Upper lobe of left lung (tissue), 4 donors: ENCODE measurements at regions not wholly inside any gene's neighbourhood (a gene's known extent, or its start where the extent isn't known, plus 50 kb on each side); places are given as distances from the start of the nearest gene placed in this dataset.

Source experiments
- POLR2A ChIP-seq, 4 donors: fragments of 450-650 bp; IDR thresholded peaks; one replicate each; pipeline ENCODE4 v1.5.1; 2016 to 2017; ENCODE audit warnings: antibody characterized with exemption in 4 of 4, mild to moderate bottlenecking in 2 of 4
- TF ChIP-seq, protein P1 (sequence below), 6 experiments: fragments of 450-650 bp in 4 of 6; fragments of 200-600 bp in 2 of 6; sonication (generic) in 2 of 6; IDR thresholded peaks; one replicate each; pipeline ENCODE4 v1.5.1; 2016 to 2019; ENCODE audit warnings: antibody characterized with exemption in 6 of 6

DNA sequence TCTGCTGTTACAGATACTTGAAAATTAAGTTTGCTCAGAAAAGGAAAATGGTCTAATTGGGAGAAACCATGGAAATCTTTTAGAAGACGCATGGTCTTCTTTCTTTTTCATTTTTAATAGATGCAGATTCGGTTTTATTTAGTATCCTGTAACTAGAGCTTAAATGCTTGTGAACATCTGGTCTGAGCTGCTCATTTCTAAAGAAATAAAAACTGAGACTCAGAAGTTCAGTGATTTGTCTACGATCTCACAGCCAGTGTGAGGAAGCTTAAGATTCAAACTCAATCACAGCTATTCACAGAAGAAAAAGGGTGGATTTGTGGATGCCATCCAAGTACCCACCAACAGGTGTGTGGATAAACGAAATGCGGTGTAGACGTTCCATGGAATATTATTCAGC is 80.0 kb upstream of the TIAM1 start:
- TF ChIP-seq, protein P1, sequence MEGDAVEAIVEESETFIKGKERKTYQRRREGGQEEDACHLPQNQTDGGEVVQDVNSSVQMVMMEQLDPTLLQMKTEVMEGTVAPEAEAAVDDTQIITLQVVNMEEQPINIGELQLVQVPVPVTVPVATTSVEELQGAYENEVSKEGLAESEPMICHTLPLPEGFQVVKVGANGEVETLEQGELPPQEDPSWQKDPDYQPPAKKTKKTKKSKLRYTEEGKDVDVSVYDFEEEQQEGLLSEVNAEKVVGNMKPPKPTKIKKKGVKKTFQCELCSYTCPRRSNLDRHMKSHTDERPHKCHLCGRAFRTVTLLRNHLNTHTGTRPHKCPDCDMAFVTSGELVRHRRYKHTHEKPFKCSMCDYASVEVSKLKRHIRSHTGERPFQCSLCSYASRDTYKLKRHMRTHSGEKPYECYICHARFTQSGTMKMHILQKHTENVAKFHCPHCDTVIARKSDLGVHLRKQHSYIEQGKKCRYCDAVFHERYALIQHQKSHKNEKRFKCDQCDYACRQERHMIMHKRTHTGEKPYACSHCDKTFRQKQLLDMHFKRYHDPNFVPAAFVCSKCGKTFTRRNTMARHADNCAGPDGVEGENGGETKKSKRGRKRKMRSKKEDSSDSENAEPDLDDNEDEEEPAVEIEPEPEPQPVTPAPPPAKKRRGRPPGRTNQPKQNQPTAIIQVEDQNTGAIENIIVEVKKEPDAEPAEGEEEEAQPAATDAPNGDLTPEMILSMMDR (IDR thresholded peaks at IDR 0.05) = no peak
- TF ChIP-seq POLR2A (IDR thresholded peaks at IDR 0.05) = no peak
